HG03575 (cell line): ENCODE measurements at regions not wholly inside any gene's neighbourhood (a gene's known extent, or its start where the extent isn't known, plus 50 kb on each side); places are given as distances from the start of the nearest gene placed in this dataset.
A peak's percentile ranks its signal among the peaks of the same experiment; 100 is the strongest.
"Not testable (repeated sequence)": the region's sequence is repeated elsewhere in the genome, so short reads cannot be mapped to it uniquely, and the experiment has no call there.

ENCODE experiments used
- ATAC-seq: cut with Tn5 transposase; IDR thresholded peaks from one replicate; pipeline ENCODE4 v1.9.1; 2021; ENCODE audit not compliant: unreplicated experiment, insufficient number of reproducible peaks, low FRiP score; ENCODE audit errors: extremely low read depth

DNA sequence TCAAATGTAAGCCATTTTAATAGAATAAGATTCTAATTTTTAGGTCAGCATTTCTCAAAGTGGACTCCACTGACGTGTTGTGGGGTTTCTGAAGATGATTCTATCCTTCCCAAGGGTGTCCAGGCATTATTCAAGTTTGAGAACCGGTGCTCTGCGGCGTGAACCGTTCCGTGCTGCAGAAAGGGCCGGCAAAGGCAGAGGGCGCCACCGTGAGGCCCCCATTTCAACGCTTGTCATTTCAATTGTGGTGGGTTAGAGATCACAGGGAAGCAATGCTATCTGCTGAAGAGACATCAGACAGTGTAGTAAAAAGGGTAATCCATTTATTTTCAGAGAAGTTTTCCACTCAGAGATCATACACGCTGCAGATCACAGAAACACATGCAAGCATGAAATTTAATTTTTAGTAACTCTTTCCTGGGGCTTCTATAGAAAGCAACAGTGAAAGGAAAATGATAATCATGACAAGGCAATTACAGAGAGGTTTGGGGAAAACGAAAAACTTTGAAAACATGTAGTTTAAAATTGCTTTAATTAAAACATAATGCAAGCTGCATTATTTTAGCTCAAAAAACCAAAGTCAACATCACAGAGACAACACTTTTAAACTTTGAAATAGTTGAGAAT, 201.7 kb downstream of the EXOC5 start:
- no peak for ATAC-seq

DNA sequence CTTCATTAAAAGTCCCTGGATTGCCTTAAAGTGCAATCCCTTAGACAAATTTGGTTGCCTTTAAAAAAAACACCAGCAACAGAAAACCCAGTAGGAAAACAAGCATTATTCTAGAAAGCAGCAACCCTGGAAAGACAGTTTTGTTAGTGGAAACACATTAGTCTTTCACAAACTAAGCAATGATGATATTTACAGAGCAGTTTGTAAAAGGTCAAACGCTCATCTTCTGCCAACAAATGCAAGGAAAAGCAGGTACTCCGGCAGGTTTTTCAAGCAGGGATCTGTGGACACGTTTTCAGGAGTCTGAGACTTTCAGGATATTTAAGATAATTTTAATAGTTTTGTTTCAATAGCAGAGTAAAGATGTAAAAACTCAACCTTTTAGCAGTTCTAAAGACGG, 202.2 kb downstream of the EXOC5 start:
- no peak for ATAC-seq

DNA sequence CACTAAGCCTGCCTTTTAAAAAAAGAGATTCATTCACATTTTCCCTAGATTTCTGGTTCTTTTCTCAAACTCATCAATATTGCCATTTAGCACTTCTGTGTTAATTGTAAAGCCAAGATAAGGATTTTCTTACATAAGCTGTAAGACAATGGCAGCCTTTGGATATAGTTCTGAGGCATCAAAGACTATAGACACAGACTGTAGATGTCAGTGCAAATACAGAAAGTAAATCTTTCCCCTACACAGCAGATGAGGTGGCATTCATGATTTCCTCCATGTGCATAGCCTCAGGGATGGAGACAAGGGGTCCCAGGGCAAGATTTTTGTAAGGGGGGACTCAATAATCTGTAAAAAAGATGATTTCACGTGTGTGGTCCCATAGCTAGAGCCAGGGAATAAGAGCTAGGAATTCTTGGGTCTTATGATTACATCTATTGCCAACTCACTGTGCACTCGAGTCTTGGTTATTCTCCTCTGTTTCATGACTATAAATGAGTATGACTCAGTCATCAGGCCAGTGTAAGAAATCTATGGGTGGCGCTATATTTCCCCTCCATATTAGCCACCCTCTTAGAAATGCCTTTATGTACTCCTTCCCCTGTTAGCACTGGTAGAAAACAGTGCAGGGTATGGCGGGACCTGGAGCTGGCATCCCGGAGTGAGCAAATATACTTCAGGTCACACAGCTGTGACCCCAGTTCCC, 207.5 kb downstream of the EXOC5 start:
- no peak for ATAC-seq

DNA sequence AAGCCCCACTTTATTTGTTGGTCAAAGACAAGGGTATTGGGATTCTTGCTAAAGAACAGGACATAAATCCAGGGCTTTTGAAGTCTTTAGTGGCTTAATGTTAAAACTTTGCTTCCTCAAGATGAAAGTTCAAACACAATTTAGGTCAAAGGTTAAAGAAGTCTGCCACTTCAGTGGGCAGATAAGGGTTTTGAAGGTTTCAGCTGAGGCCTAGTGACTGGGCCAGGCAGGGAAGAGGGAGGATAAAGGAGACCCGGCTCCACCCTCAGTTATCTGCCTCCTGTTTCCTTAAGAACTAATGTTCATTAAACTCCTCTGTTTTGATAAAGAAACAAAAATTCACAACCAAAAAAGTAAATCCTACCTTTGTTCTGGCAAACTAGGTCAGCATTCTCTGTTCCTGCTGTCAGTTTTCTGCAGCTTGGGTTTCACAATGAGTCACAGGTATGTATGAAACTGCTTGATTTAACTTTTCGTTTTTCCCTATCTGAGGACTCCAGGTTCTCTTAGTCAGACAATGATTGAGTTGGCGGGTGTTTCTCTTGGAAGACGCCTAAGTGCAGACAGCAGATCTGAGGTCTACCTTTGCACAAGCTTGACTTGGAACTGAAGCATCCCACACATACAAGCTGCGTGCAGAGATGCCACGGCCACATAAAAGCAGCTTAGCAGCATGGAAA, 208.3 kb downstream of the EXOC5 start:
- peak; percentile 82 for ATAC-seq

DNA sequence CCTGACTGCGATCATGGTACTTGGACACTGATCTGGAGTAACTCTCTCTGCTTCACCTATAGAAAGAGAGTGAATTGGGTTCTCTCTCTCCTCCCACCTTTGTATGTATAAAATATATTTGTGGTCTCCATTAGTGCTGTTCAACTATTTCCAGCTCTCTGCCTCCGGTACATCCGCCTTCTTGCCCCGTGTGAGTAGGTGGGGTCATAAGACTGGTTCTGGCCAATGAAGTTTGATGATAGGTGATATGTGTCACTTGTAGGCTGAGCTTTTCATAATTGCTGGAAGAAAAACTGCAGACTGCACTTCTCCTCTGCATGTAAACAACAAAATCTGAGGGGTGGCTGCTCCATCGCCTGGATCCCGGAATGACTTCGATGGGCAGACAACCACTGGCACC, 210.4 kb downstream of the EXOC5 start:
- no peak for ATAC-seq

DNA sequence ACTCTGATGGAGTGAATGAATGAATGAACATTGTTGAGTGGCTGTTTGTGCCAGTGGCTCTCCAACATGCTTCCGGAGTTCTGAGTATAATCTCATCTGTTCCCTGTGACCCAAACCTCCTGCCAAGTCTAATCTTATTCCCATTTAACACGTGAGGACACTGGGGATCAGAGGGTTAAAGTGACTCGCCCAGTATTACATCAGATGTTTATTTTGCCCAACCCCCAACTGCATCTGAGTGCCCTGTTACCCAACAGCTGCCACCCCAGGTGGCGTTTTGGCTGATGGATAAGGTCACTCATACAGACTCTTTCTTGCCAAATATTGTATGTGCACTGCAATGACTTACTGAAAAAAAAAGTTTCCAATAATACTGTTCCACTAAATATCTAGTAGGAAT, 210.9 kb downstream of the EXOC5 start:
- ATAC-seq = no peak

DNA sequence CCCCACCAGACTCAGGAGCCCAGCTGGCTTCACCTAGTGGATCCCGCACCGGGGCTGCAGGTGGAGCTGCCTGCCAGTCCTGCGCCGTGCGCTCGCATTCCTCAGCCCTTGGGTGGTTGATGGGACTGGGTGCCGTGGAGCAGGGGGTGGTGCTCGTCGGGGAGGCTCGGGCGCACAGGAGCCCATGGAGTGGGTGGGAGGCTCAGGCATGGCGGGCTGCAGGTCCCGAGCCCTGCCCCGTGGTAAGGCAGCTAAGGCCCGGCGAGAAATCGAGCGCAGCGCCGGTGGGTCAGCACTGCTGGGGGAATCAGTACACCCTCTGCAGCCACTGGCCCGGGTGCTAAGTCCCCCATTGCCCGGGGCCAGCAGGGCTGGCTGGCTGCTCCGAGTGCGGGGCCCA, 212.2 kb downstream of the EXOC5 start:
- not testable (repeated sequence) for ATAC-seq

DNA sequence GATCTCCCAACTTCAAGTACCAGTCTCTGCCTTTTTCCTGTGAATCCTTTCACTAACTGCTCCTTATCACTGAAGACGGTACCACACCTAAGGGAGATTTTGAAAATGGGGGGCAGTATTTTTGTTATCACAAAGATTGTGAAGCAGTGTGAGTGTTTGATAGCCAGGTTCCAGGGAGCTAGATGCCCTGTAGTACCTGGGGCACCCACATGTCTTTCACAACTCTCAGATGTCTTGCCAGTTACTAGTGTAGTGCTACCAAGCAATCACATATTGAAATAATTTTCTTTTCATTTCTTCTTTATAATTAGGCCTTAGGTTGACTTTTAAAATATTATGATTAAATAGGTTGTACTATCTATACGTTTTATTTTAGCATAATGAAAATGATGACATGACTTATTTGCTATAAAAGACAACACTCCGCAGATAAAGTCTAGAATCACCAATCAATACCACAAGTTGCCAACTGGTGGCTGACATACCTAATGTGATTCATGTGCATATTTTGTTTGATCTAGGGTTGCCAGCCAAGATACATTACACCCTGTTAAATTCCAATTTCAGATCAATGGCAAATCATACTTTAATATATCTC, 215.9 kb downstream of the EXOC5 start:
- no peak for ATAC-seq

DNA sequence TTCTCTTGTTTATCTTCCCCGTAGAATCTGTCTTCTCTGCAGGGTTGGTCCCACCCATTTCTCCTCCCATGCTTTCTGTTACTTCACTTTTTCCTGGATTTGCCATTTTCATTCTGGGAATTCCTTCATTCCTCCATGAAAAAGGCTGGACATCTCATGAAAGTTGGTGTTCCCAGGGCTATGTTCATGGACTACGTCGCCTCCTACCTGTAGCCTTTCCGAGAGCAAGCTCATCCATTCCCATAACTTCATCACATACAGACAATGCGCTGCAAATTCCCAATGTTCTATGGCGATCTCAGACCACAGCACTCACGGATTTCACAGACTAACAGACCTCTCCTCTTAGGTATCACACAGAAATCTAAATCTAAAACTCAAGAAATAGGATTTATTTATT, 217.1 kb downstream of the EXOC5 start:
- ATAC-seq = no peak

DNA sequence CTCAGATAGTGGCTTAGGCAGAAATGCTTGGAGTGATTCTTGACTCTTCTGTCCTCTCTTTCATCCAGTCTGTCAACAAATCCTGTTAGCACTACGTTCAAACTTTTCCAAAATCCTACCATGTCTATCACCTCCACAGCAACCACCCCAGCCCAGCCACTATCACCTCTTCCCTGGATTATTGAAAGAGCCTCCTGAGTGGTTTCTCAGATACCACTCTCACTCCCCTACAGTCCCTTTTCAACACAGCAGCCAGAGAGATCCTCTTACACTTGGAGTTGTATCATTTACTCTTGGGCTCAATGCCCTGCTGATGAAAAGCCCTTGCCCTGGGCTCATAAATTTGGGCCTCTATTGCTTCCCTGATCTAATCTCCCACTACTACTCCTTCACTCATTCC, 218.9 kb downstream of the EXOC5 start:
- no peak for ATAC-seq

DNA sequence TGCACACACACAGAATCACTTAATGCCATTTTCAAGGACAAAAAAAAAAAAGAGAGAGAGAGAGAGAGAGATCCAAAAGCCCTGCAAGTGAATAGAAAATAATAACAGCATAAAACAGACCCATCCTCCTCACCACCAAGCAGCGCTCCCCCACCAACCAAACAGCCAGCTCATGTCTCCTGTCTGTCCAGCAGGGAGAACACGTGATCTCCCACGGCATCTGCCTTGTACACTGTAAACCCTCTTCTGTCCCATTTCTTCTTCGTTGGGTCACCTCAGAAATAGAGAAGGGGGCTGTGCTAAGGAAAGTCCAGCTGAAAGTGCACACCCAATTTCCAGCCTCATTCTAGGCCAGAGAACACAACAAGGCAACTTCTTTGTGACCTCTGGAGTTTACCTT, 222.5 kb downstream of the EXOC5 start:
- no peak for ATAC-seq

DNA sequence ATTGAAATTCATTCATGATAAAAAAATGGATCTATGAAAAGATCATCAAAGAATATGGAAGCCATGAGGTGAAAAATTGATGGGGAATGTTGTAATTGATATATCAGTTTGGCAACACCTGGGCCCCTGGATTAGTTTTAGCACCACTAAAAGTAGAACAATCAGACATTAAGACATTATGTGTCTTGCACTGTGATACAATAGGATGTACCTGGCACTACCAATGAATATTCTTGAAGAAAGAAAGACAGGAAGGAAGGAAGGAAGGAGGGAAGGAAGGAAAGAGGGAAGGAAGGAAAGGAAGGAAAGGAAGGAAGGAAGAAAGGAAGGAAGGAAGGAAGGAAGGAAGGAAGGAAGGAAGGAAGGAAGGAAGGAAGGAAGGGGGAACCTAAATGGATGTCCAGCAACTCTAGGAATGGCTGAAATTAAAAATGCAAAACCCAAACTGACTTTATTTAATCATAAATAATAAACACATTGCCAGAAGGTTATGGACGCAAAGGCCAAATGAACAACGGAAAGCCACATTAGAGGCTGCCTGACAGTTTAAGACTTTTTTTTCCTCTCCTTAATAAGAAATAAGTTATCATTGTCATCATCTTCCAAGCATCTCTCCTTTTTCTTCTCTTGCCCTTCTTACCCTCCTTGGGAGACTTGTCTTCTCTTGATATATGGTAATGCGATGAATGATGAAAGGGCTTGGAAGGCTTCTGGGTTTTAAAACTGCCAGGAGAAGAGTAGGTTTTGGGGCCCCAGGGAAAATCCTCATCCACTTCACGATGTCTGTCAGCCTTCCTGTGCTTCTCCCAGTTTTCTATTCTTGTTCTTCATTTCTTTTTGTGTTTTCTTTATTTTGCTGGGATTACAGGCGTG, 224.4 kb downstream of the EXOC5 start:
- not testable (repeated sequence) for ATAC-seq

DNA sequence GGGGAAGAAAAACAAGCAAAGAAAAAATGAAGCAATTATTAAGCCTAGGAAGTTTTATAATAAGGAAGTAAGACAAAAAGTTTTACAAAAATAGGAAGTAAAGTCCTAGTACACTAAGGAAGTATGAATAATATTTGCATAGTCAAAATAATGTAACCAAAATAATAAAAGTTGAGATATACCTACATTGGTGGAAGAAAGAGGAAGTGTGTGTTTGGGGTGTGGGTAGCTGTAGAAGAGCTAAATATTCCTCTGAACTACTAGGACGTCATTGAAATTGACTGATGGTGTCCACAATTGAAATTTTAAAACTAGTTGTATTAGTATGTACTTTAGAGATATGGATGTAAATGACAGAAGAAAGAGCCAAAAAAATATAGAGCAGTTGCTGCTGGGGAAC, 228.4 kb upstream of the OTX2 start:
- ATAC-seq = peak; percentile 41

DNA sequence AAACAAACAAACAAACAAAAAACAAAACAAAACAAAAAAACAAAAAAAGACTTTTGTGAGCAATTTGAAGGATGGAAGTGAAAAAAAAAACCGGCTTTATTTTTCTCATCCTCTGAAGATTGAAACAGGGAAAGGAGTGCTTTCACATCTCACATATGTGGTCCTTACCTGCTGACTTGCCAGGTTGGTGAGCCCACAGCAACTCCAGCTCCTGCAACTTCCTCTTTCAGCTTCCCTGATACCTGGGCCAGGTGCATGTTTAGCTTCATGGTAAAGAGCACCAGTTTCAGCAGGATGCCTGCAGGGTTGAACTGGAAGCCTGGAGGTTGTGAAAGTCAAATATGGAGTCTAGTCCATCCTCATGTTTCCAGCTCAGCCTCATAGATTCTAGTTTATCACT, 221.2 kb upstream of the OTX2 start:
- no peak for ATAC-seq

DNA sequence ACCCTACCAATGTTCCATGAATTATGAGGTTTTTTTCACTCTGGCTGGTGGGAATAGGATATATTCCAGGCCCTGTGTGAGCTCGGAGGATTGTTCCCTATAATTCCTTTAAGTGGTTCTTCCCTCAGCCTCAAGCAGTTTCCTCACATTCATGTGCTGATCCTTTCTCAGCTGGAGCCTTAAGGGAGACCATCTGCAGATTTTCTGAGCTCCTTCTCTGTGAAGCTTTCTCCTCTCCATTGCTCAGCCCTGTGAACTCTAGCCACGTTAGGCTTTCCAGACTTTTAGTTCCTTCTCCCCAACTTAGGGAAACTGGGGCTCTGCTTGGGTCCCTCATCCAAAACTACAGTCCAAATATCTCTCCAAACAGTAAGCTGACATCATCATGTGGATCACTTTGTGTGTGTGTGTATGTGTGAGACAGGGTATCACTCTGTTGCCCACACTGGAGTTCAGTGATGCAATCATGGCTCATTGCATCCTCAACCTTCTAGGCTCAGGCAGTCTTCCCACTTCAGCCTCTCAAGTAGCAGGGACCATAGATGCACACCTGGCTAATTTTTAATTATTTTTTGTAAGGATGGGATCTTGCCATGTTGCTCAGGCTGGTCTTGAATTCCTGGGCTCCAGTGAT, 219.5 kb upstream of the OTX2 start:
- no peak for ATAC-seq

DNA sequence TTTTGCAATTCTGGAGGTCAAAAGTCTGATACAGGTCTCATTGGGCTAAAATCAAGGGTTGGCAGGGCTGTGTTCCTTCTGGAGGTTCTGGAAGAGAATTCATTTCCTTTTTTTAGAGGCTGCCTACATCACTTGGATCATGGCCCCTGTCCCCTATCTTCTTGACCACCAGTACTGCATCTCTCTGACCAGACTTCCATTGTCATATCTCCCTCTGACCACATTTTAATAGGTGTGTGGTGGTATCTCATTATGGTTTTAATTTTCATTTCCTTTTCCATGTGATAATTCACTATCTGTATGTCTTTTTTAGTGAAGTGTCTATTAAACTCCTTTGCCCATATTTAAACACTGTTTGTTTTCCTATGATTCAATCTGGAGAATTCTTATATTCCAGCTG, 215.2 kb upstream of the OTX2 start:
- ATAC-seq = no peak

DNA sequence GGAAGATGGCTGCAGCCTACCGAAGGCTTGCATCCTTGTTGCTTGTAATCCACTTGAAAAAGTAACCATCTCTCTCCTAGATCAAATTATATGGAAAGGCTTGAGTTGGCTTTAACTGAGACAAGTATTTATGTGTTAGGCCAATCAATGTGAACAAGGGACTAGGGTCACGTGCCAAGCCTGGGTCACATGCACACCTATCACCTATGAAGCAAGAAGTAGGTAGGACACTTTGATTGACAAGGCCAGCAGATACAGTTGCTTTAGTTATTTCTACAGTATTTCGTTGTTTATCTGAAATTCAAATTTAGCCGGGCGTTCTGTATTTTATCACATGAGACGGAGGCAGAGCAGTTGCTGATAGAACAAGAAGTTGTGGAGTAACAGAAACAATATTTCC, 212.3 kb upstream of the OTX2 start:
- ATAC-seq = no peak

DNA sequence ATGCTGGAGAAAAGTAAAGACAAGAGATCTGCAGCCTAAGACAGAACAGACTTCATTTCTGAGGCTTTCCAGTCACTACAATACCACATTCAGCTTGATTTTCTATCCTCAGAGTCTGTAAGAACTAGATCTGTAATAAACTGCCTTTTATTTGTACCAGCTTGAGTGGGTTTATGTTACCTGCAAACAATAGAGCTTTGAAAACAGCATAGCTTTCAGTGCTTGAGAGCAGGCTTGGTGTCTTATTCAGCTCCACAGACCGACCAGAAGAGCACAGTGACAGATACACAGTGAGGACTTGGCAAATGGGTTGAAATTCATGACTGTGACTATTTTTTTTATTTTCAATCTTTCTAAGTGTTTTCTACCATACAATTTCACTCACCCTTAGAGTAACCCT, 207.8 kb upstream of the OTX2 start:
- ATAC-seq = no peak

DNA sequence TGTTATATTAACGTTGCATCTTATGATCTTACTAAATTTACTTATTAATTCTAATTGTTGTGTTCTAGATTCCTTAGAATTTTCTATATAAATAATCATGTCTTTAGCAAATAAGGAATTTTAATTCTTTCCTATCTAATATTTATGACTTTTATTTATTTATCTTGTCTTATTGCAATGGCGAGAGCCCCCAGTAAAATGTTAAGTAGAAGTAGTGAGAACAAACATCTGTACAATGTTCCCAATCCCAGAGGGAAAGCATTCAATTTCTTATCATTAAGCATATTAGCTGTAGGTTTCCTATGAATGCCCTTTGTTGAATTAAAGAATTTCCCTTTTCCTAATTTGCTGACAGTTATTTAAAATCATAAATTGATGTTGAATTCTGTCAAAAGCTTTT, 203.7 kb upstream of the OTX2 start:
- ATAC-seq = no peak
